ENCODE measurements at regions not wholly inside any gene's neighbourhood (a gene's known extent, or its start where the extent isn't known, plus 50 kb on each side); places are given as distances from the start of the nearest gene placed in this dataset.

DNA sequence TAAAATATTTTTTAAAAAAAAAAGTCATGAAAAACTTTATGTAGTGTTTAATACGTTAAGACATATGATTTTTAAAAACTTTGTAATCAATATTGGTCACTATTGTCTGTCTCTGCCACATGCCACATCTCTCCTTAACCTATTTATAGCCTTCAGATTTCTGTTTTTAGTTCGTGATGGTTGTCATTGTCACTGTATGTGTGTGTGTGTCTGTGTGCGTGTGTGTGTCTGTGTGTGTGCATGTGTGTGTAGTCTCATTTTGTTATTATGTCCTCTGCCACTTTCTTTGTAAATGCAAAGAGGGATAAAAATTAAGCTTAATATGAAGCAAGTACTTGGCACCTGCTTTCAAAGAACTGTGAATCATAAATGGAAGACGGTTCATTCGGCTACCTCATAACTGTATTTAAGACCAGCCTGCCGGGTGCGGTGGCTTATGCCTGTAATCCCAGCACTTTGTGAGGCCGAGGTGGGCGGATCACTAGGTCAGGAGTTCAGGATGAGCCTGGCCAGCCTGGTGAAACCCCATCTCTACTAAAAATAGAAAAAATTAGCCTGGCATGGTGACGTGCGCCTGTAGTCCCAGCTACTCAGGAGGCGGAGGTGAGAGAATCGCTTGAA lies 354.0 kb downstream of the ARL4A start:
- TF ChIP-seq, protein P1, sequence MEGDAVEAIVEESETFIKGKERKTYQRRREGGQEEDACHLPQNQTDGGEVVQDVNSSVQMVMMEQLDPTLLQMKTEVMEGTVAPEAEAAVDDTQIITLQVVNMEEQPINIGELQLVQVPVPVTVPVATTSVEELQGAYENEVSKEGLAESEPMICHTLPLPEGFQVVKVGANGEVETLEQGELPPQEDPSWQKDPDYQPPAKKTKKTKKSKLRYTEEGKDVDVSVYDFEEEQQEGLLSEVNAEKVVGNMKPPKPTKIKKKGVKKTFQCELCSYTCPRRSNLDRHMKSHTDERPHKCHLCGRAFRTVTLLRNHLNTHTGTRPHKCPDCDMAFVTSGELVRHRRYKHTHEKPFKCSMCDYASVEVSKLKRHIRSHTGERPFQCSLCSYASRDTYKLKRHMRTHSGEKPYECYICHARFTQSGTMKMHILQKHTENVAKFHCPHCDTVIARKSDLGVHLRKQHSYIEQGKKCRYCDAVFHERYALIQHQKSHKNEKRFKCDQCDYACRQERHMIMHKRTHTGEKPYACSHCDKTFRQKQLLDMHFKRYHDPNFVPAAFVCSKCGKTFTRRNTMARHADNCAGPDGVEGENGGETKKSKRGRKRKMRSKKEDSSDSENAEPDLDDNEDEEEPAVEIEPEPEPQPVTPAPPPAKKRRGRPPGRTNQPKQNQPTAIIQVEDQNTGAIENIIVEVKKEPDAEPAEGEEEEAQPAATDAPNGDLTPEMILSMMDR (IDR thresholded peaks at IDR 0.05) = no peak
- TF ChIP-seq POLR2AphosphoS5 (IDR thresholded peaks at IDR 0.05) = no peak

All from stomach (tissue), 4 donors.